ENCODE measurements at regions not wholly inside any gene's neighbourhood (a gene's known extent, or its start where the extent isn't known, plus 50 kb on each side); places are given as distances from the start of the nearest gene placed in this dataset.

DNA sequence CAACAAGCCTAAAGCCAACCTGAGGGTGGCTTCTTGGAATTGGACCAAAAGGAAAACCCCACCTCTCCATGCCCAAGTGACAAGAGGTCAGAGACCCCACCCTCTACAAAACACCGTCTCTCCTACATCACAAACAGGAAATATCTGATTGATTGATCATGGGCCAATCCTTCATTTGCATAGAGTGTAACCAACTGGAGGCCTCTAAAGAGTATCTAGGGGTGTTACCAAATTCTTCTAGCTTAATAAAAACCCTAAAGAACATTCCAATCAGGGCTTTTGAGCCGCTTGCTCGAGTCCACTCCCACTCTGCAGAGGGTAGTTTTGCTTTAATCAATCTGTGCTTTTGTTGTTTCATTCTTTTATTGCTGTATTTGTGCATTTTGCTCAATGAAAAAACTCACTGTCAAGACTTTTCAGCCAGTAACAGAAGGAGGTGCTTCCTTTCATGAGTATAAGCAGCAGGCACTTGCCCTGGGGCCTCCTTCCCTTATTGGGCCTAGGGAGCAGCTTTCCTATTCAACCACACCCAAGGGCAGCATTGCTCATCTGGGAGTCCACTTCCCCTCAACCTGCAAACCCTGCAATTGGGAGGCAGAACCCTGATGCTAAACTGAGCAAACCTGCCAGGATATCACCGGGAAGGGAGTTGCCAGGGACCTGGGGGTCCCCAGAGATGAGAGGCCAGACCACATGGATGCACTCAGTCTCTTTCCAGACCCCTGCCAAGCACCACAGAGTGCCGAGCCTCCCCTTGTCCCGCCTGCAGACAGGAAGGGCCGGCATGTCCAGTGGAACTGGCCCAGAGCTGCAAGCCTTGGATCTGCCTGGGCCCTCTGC lies 154.3 kb upstream of the VSTM2B start:
- DNase-seq (ENCODE audit: low read depth in 2 of 2, low spot score in 1 of 2) = no peak

DNA sequence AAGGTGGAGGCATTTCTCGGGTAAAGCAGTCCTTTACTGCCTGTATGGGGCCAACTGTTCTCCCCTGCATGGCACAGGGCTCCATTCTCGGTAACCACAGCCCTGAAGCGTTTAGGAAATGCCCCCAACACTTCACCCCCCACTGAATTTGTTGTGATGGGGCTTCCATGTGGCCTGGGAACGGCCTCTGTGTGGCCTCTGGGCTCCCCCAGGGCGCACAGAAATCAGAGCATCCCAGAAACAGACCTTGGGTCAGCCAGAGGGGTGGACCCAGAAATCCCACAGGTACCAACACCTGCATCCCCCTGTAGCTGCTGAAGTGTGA lies 153.7 kb upstream of the VSTM2B start:
- no peak for DNase-seq (ENCODE audit: low read depth in 2 of 2, low spot score in 1 of 2)

DNA sequence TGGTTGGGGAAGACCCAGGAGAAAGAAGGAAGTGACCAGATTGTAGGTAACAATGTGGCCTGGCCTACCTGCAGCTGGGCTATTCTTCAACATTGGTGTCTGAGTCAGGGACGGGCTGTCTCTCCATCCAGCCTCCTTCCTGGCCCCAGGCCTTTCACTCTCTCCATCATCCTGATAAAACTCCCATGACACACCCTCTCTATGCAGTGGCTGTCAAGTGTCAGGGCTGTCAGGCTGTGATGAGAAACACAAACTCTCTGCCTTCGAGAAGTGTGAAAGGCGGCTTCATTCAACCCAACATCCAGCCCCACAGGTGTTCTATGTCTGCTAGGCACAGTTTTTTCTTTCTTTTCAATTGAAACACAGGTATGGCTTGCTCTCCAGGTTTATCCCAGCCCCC lies 153.3 kb upstream of the VSTM2B start:
- DNase-seq (ENCODE audit: low read depth in 2 of 2, low spot score in 1 of 2) = no peak

DNA sequence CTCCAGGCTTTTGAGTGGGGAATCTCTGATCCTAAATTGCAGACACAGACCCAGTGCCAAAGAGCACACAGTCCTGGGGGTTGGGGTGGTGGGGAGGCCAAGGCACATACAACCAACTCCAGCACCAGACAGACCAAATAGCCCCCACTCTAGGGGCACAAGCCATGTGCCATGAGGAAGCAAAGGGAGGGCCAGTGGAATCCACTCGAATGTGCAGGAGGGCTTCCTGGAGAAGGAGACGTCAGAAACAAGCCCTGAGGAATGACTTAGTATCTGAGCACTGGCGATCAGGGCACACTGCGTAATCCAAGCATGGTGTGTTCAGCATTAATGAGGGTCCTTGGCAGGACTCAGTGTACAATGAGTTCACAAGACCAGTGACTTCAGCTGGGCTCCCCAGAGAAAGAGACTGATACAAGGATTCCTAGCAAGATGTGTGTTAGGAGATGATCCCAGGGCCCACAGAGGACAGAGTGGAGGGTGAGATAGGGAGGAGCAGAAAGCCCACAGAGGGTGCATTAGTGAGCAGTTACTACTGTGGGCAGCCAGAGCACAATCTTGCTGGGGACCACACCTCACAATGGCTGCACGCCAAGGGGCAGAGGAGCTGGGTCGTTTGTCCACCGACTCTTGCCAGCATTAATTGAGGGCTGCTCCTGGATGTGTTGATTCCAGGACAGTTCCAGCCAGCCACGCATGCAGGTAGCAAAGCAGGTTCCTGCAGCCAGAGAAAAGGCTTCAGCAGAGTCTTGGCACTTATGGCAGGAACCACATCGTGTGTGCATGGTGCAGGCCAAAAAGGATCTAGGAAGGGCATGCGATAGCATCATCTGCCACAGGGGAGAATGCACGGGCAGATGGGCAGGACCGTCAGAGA lies 152.6 kb upstream of the VSTM2B start:
- no peak for DNase-seq (ENCODE audit: low read depth in 2 of 2, low spot score in 1 of 2)

DNA sequence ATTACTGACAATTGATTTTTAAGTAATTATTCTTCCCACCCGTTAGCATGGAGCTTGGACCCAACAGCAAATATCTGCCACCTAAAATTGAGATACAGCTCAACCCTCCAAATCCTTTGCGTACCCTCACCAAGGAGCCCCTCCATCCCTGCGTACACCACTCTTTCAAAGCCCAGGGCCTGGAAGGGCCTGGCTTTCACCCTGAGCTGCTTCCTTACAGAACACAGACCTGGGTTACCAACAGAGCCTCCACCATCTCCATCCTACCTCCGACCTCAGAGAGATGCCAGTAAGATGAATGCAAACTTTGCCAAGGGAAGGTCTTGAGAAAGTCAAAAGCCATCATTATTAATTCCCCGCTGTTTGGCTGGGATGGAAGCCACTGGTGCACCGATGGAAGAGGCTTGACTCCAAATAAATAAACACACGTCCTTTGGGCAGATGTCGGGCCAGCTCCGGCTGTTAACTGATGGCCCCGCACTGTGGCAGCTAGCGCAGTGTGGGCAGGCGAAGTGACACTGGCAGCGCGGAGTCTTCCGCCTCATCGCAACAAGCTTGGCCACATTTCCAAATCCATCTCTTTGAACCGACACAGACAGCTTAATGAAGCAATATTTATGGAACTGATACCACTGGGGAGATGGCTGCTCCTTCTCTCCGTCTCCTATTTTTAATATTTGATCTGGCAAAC lies 150.2 kb upstream of the VSTM2B start:
- DNase-seq (ENCODE audit: low read depth in 2 of 2, low spot score in 1 of 2) = no peak

DNA sequence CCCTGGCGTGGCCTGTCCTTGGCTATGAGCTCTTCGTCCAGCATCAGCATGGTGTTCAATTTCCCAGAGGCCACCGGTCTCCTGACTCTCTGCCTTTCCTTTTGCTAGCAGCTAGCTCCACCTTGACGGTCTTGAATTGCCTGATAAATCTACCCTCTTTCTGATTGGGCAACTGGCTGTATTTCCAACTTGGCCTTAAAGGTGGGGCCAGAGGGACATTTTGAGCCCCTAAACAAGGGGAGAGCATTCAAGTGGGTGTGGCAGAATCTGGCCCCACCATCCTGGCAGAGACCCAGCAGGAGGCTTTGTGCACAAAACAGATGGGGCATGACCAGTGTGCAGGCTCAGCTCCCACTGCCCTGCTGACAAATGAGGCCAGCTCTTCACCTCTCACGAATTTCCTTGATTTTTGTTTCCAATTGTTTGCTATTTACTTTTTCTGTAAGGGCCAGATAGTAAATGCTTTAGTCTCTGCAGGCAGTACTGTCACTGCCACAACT lies 148.9 kb upstream of the VSTM2B start:
- no peak for DNase-seq (ENCODE audit: low read depth in 2 of 2, low spot score in 1 of 2)

DNA sequence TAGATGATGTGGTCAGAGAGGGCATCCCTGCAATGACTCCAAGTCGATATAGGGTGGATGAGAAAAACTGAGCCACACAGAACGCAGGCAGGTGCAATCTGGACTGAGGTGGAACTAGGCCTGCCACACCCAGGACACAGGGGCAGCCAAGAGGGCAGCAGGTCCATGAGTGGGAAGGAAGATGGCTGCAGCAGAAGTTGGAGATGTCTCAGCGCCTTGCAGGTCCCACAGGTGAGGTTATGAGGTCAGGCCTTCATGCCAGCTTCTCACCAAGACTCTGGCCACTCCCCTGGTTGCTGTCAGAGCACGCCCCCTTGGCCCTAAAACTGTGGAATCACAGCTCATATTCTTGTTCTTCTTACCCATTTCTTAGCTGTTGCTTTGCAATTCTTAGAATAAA lies 147.7 kb upstream of the VSTM2B start:
- no peak for DNase-seq (ENCODE audit: low read depth in 2 of 2, low spot score in 1 of 2)

DNA sequence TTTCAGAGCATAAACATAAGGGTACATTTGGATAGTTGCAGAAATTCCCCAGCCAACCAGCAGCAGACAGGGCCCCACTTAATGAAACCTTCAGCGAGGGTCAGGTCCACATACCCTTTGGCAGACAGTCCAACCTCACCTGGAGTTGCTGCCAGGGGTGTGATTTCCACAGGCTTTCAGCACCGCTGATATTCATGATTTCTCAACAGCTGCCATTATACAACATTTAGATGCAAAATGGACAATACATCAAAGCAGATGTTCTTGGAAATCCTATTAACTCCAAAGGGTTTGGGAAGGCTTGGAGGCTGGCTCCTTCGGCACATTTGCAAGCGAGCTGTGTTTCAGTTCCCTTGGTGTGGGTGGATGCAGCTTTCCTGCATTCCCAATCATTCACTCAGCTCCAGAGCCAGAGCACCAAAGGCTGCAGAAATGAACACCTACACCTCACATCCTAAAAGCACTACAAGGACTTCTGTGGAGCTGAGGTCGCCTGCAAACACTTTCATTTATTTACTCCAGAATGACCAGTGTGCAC lies 147.2 kb upstream of the VSTM2B start:
- no peak for DNase-seq (ENCODE audit: low read depth in 2 of 2, low spot score in 1 of 2)

DNA sequence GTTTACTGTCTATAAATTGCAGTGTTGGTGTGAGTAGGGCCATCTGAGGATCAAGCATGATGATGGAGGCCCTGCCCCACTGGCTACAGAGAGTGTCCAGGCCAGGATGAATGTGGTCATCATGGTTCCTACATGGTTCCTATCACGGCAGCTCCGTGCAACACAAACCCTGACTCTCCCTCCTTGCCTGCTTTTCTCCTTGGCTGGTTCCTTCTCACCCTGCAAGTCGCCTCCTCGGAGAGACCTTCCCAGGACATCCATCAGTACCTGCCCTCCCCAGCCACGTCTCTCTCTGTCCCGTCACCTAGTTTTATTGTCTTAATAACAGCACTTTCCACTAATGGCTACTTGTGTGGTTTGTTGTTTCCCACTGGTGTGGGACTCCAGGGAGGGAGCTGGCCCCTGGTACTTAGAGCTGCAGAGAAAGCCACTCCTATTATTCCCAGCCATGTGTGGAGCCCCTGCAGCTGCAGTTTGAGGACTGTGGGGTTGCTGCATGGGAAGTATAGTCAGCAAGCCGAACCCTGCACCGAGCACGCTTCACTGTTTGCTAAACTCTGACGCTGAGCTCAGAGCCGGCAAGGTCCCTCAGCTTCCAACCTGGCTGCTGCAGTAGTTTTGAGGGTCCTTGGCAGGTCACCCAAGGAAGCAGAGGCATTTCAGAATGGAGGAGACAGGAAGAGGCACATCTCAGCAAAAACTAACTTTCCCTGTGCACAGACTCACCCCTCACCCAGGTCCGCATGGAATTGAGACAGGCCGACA lies 146.4 kb upstream of the VSTM2B start:
- DNase-seq (ENCODE audit: low read depth in 2 of 2, low spot score in 1 of 2) = no peak

DNA sequence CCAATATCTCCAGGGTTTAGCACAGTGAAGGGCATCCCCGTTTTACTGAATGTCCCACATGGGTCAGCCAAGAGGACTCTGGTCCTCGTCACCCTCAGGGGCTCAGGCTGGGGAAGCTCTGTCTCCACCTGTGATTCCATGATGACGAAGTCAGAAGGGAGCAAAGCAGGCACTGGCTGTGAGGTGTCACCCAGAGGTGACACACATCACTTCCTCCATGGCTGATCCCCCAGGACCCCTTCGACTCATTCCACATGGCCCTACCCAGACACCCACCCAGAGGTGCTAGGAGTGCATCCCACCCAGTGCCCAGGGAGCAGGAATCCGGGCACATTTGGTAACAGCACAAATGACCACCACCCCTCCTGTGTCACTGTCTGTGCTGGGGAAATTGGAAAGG lies 145.2 kb upstream of the VSTM2B start:
- no peak for DNase-seq (ENCODE audit: low read depth in 2 of 2, low spot score in 1 of 2)

DNA sequence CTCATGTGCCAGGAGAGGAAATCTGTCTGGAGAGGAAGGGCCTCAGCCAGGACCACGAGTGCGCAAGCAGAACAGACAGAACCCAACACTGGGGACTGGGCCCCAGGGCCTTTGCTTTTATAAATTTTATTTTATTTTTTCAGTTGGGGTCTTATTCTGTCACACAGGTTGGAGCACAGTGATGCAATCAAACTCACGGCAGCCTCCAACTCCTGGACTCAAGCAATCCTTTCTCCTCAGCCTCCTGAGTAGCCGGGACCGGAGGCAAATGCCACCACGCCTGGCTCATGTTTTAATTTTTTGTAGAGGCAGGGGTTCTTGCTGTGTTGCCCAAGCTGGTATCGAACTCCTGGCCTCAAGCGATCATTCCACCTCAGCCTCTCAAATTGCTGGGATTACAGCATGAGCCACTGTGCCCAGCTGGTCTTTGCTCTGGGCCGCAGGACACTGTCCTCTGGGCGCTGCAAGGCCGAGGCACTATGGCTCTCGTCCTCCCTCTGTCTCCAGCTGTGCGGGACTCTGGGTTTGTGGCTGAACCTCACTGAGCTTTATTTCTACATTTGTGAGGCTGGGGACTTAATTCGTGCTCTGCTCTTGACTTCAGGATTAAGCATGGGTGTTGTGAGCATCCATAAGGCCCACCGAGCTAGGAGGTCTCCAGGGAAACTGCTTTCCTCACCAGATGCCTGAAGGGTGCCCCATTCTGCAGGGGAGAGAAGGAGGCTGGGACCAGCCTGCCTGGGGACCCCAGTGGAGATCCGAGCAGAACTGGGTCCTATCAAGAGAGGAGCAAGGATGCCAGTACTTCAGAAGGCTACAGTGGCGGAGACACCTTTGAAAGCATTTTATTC lies 144.2 kb upstream of the VSTM2B start:
- no peak for DNase-seq (ENCODE audit: low read depth in 2 of 2, low spot score in 1 of 2)

DNA sequence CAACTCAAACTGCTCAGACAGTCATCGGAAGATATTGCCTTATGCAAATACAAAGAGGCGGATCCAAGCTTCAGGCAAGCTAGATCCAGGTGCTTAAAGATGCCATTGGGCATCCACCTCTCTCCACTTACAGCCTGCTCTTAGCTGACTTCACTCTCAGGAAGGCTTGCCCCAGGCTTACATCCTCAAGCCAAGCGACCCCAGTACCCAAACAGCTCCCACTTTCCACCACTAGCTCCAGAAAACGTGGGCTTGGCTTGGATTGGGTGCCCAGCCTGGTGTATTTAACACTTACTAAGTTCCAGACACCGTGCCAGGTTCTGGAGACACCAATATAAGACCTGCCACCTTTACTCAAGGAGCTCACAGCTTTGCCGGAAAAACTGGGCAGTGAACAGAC lies 142.1 kb upstream of the VSTM2B start:
- DNase-seq (ENCODE audit: low read depth in 2 of 2, low spot score in 1 of 2) = no peak

DNA sequence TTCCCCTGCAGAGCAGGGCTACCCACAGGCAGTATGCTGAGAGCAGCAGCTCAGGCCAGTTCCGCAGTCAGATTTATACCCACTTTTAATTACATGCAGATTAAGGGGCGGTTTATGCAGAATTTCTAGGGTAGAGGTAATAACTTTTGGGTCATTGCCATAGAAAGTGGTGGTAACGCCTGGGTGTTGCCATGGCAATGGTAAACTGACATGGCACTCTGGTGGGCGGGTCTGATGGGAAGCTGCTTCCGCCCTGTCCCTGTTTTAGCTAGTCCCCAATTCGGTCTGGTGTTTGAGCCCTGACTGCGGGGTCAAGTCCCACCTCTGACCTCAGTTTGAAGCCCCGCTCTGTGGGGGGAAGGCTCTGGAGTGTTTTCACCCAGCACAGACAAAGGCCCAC lies 141.1 kb upstream of the VSTM2B start:
- DNase-seq (ENCODE audit: low read depth in 2 of 2, low spot score in 1 of 2) = no peak

DNA sequence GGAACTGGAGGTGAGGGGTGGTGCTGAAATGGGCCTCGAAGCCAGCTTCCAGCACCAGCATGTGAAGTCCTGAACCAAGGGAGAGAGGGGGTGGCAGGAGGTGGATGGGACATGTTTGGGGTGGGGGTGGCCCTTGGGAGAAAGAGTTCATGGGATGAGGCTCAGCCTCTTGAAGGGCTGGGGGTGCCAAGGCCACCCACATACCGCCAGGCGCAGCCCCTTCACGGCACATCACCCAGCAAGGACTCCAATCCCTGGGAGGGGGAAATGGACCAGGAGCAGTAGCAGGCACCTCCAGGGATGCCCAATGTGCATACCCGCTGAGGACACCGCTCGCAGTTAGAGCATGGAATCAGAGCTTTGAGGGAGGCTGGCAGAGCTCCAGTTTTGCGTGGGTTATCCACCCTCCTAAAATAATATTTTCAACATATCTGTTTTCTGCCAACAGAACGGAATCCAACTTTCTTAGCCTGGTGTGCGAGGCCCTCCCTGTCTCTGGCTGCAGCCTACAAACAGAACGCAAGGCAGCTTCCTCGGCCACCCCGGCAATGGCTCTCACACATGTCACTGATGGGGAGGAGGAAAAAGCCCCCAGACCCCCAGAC lies 140.5 kb upstream of the VSTM2B start:
- DNase-seq (ENCODE audit: low read depth in 2 of 2, low spot score in 1 of 2) = no peak

DNA sequence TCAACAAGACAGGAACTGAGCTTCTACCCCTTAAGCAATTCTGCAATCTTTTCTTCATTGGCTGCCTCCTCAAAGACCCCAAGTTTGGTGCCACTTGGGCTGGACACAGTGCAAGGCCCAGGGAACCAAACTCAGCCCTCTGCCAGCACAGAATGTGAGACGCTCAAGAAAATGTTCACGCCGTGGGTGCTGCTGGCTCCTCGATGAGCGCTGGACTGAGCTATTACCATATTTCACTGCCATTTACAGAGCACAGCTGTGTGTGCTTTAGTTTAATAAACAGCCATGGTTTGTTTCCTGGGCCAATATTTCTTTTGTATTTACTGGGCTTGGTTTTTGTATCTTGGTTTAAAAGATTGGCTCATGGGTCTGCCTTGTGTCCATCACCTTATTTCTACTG lies 138.8 kb upstream of the VSTM2B start:
- no peak for DNase-seq (ENCODE audit: low read depth in 2 of 2, low spot score in 1 of 2)

DNA sequence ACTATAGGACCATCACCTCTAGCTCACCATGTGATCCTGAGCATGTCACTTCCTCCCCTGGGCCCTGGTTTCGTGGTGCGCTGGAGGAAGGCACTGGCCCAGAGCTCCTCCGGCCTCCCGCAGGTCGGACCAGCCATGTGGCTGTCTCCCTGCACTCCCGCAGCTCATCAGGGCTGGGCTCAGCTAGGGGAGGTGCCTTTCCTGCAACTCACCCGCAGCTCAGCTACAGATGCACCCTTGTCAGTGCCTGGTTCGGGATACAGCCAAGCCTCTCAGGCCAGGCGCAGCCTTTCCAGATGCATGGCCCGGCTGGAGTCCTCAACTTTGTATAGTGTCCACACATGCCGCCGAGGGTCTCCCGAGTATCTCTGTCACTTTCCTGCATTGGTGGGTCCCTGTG lies 138.2 kb upstream of the VSTM2B start:
- DNase-seq (ENCODE audit: low read depth in 2 of 2, low spot score in 1 of 2) = no peak

DNA sequence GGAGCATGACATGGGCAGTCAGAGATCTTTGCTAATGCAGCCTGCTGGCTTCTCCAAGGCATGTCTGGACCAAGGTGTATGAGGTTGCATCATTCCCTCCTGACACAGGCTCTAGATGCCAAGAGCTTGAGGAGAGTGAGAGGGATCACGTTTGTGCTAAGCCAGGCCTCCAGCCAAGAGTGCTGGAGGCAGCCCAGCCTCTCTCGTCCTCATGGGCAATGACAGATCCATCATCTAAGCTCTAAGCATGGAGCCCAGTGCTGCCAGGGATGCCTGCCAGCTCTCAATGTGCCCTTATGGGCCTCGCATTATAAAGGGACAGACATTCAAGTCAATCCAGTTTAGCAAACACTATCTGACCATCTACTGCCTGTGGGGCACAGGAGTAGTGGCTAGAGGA lies 136.3 kb upstream of the VSTM2B start:
- no peak for DNase-seq (ENCODE audit: low read depth in 2 of 2, low spot score in 1 of 2)

DNA sequence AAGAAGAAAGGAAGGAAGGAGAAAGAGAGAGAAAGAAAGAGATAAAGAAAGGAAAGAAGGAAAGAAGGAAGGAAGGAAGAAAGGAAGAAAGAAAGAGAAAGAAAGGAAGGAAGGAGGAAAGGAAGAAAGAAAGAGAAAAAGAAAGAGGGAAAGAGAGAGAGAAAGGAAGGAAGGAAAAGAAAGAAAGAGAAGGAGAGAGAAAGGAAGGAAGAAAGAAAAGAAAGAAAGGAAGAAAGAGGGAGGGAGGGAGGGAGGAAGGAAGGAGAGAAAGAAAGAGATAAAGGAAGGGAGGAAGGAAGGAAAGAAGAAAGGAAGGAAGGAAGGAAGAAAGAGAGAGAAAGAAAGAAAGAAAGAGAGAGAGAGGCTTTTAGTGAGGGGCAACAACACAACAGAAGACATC lies 135.1 kb upstream of the VSTM2B start:
- DNase-seq (ENCODE audit: low read depth in 2 of 2, low spot score in 1 of 2) = no peak

DNA sequence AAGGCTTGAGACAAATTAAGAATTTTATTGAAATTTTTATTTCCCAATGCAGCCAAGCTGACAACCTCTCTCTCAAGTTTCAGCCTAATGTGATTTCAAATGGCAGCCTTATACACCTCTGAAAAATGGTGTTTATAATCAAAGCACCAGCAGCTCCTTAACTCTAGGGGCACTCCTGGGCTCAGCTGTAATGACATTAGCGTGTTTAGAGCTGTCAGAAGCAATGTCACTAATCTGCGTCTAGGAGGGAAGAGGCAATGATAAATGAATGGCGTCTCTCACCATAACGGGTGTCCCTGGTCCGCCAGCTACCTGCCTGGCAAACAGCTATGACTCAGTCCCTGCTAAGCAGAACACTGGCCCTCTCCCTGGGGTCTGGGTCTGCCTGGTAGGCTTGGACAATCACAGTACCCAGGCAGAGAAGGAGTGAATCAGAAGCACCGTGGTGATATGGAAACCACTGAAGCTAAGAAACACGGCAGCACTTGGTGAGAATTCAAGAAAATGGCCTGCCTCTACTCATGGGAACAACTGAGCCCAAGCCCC lies 131.8 kb upstream of the VSTM2B start:
- no peak for DNase-seq (ENCODE audit: low read depth in 2 of 2, low spot score in 1 of 2)

All from stimulated activated CD8-positive, alpha-beta memory T cell treated with anti-CD3 and anti-CD28 coated beads, Interleukin-4, amount 100 ng/mL, for 4 hours (primary cell).